ENCODE measurements at regions not wholly inside any gene's neighbourhood (a gene's known extent, or its start where the extent isn't known, plus 50 kb on each side); places are given as distances from the start of the nearest gene placed in this dataset.

GRCh38 chr3:18249126-18249525 lies 176.0 kb downstream of the SATB1 start:
- Histone ChIP-seq H3K79me2 (ENCODE audit: control insufficient read depth, insufficient read depth, low read length) (no peaks in the 10 kb centered on the region), H2AFZ (ENCODE audit: control insufficient read depth, low read length) (no peak overlapping the region), H4K20me1 (ENCODE audit: control insufficient read depth, extremely low read depth, insufficient read depth, low read length) (no peaks in the 10 kb centered on the region), H3K27ac (ENCODE audit: control insufficient read depth, insufficient read depth, low read length) (no peak overlapping the region), H3K4me1 (ENCODE audit: control insufficient read depth, extremely low read depth, insufficient read depth, low read length) (peaks cover 10% of the 10 kb centered on the region), H3K36me3 (ENCODE audit: control insufficient read depth in 2 of 2, extremely low read depth in 1 of 2, insufficient read depth in 2 of 2, low read length in 2 of 2) (no peaks in the 10 kb centered on the region), H3K27me3 (ENCODE audit: control insufficient read depth, extremely low read depth, insufficient read depth, low read length) (no peaks in the 10 kb centered on the region), H3K9ac (ENCODE audit: control insufficient read depth, extremely low read depth, insufficient read depth, low read length) (no peak overlapping the region), H3K9me3 (ENCODE audit: control insufficient read depth, low read depth, low read length) (no peaks in the 10 kb centered on the region), H3K9me1 (ENCODE audit: control insufficient read depth, extremely low read depth, insufficient read depth, low read length) (no peaks in the 10 kb centered on the region), H3K4me2 (ENCODE audit: control insufficient read depth, extremely low read depth, insufficient read depth, low read depth, low read length) (no peak overlapping the region), H3K4me3 (ENCODE audit: control insufficient read depth in 2 of 3, extremely low read depth in 1 of 3, insufficient read depth in 2 of 3, low read depth in 1 of 3, low read length in 3 of 3) (no peak overlapping the region)
- no peak for TF ChIP-seq EZH2 (IDR thresholded peaks at IDR 0.05; ENCODE audit: low read length)
- TF ChIP-seq, protein P1, sequence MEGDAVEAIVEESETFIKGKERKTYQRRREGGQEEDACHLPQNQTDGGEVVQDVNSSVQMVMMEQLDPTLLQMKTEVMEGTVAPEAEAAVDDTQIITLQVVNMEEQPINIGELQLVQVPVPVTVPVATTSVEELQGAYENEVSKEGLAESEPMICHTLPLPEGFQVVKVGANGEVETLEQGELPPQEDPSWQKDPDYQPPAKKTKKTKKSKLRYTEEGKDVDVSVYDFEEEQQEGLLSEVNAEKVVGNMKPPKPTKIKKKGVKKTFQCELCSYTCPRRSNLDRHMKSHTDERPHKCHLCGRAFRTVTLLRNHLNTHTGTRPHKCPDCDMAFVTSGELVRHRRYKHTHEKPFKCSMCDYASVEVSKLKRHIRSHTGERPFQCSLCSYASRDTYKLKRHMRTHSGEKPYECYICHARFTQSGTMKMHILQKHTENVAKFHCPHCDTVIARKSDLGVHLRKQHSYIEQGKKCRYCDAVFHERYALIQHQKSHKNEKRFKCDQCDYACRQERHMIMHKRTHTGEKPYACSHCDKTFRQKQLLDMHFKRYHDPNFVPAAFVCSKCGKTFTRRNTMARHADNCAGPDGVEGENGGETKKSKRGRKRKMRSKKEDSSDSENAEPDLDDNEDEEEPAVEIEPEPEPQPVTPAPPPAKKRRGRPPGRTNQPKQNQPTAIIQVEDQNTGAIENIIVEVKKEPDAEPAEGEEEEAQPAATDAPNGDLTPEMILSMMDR (optimal IDR thresholded peaks at IDR 0.05 in 1 of 3, IDR thresholded peaks at IDR 0.05 in 1 of 3, conservative IDR thresholded peaks at IDR 0.05 in 1 of 3; ENCODE audit: extremely low read depth in 1 of 3, insufficient read depth in 2 of 3, low read length in 3 of 3): no peak
- FAIRE-seq (no peak), DNase-seq (ENCODE audit: low read depth, low spot score) (no peak)
- dilution Hi-C loops (cut with MboI; ENCODE audit: extremely low pct_ligation_motif_present, low sequenced_read_pairs): no loop called here

DNA sequence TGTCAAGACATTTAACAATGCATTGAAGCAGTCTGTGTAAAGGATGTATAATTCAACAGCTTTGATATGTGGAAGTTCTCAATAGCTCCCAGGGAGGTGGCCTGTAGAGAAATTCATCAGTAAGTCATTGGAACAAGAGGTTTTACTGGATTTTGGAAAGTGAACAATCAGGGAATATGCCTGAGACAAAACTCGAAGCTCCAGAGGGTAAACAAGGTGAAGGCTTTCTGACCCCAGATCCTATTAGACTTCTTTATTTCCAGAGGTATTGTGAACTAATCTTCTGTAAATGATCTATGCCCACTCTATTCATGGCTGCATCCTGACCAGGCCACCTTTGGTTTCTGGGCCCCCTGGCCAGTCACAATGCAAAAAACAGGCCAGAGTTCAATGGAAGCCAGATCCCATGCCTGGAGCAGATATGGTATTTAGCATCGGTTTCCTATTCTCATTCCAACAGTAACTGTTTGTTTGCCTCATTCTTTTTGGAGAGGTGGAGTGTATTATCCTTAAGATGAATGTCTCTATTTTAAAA lies 177.3 kb downstream of the SATB1 start:
- Histone ChIP-seq H3K4me3 (ENCODE audit: control insufficient read depth in 2 of 3, extremely low read depth in 1 of 3, insufficient read depth in 2 of 3, low read depth in 1 of 3, low read length in 3 of 3) (no peak overlapping the region), H3K4me1 (ENCODE audit: control insufficient read depth, extremely low read depth, insufficient read depth, low read length) (peaks cover 10% of the 10 kb centered on the region), H3K9ac (ENCODE audit: control insufficient read depth, extremely low read depth, insufficient read depth, low read length) (no peak overlapping the region), H3K9me3 (ENCODE audit: control insufficient read depth, low read depth, low read length) (no peaks in the 10 kb centered on the region), H2AFZ (ENCODE audit: control insufficient read depth, low read length) (no peak overlapping the region), H3K27me3 (ENCODE audit: control insufficient read depth, extremely low read depth, insufficient read depth, low read length) (no peaks in the 10 kb centered on the region), H3K36me3 (ENCODE audit: control insufficient read depth in 2 of 2, extremely low read depth in 1 of 2, insufficient read depth in 2 of 2, low read length in 2 of 2) (no peaks in the 10 kb centered on the region), H3K27ac (ENCODE audit: control insufficient read depth, insufficient read depth, low read length) (no peak overlapping the region), H3K9me1 (ENCODE audit: control insufficient read depth, extremely low read depth, insufficient read depth, low read length) (no peaks in the 10 kb centered on the region), H3K79me2 (ENCODE audit: control insufficient read depth, insufficient read depth, low read length) (no peaks in the 10 kb centered on the region), H4K20me1 (ENCODE audit: control insufficient read depth, extremely low read depth, insufficient read depth, low read length) (no peaks in the 10 kb centered on the region), H3K4me2 (ENCODE audit: control insufficient read depth, extremely low read depth, insufficient read depth, low read depth, low read length) (peak overlapping the region; percentile 5)
- TF ChIP-seq, protein P1 (optimal IDR thresholded peaks at IDR 0.05 in 1 of 3, IDR thresholded peaks at IDR 0.05 in 1 of 3, conservative IDR thresholded peaks at IDR 0.05 in 1 of 3; ENCODE audit: extremely low read depth in 1 of 3, insufficient read depth in 2 of 3, low read length in 3 of 3): no peak
- no peak for TF ChIP-seq EZH2 (IDR thresholded peaks at IDR 0.05; ENCODE audit: low read length)
- no peak for DNase-seq (ENCODE audit: low read depth, low spot score)
- FAIRE-seq: no peak
- dilution Hi-C loops (cut with MboI; ENCODE audit: extremely low pct_ligation_motif_present, low sequenced_read_pairs): no loop called here
